K562 (cell line): ENCODE measurements at regions not wholly inside any gene's neighbourhood (a gene's known extent, or its start where the extent isn't known, plus 50 kb on each side); places are given as distances from the start of the nearest gene placed in this dataset.

Experiments
- ATAC-seq: fragments of 200-7000 bp; cut with Tn5 transposase; 3 replicates; pipeline ENCODE4 v1.9.1; 2020; ENCODE audit warnings: moderate library complexity
- BruUV-seq: library from RNA; stranded (reverse); fragments of 400-500 nt; replicated peaks from 2 replicates; lab custom pipeline; 2021; lab: Mats Ljungman, UMichigan
- CTCF ChIA-PET: fragments of 300-600 bp; formaldehyde crosslinking; extraction: SDS; loops from one replicate; lab custom pipeline; 2021; ENCODE audit warnings: low intra/inter-chr PET ratio; lab: Yijun Ruan, JAX
- POLR2A ChIA-PET: fragments of 300-600, 350-650 bp; sonication (Branson Sonifier 250); formaldehyde crosslinking; extraction: SDS; loops from one replicate; lab custom pipeline; 2021; ENCODE audit warnings: antibody characterized with exemption, inconsistent platforms; lab: Yijun Ruan, JAX
- DNase-seq, 4 experiments: peaks; one replicate each; pipeline versions ENCODE4 v3.0.0 to v3.0.0-alpha.2; 2011 to 2018; ENCODE audit warnings: low spot score in 3 of 4, mixed read lengths in 3 of 4; ENCODE audit errors: extremely low read depth in 1 of 4
- FAIRE-seq: peaks from 2 replicates; lab custom pipeline; 2011; peaks lifted over from hg19 to GRCh38; lab: Jason Lieb, UNC
- H2AFZ ChIP-seq: 2 replicates; pipeline ENCODE4 v1.6.0; 2011; ENCODE audit warnings: low read depth, low read length, control low read depth, inconsistent platforms
- H3K27ac ChIP-seq: fragments of 200-600 bp; 3 replicates; pipeline ENCODE4 v1.8.0; 2011; ENCODE audit warnings: low read depth, mild to moderate bottlenecking, control low read depth, inconsistent platforms, low read length, moderate library complexity, mixed read lengths; ENCODE audit errors: extremely low read depth
- H3K27me3 ChIP-seq, 2 experiments: fragments of 300-600 bp in 1 of 2; 2 replicates in 1 of 2; 3 replicates in 1 of 2; pipeline versions ENCODE4 v1.6.0 to v1.8.0; 2011; ENCODE audit warnings: inconsistent platforms in 2 of 2, low read length in 2 of 2, mild to moderate bottlenecking in 1 of 2, mixed read lengths in 1 of 2, moderate library complexity in 1 of 2; ENCODE audit not compliant: control insufficient read depth in 2 of 2, insufficient read depth in 2 of 2
- H3K36me3 ChIP-seq: fragments of 300-600 bp; 3 replicates; pipeline ENCODE4 v1.8.0; 2011; ENCODE audit warnings: mild to moderate bottlenecking, low read length, inconsistent platforms; ENCODE audit not compliant: control insufficient read depth, insufficient read depth
- H3K4me1 ChIP-seq, 2 experiments: fragments of 200-600 bp in 1 of 2; replicated peaks in 1 of 2; 2 replicates in 1 of 2; 3 replicates in 1 of 2; pipeline versions ENCODE4 v1.5.1 to v1.8.0; 2011; ENCODE audit warnings: inconsistent platforms in 2 of 2, low read length in 2 of 2, mild to moderate bottlenecking in 1 of 2, mixed read lengths in 1 of 2, moderate library complexity in 1 of 2; ENCODE audit not compliant: control insufficient read depth in 2 of 2, insufficient read depth in 2 of 2
- H3K4me2 ChIP-seq: 2 replicates; pipeline ENCODE4 v1.6.1; 2011; ENCODE audit warnings: low read length, control low read depth, inconsistent platforms, mixed read lengths; ENCODE audit not compliant: insufficient read depth
- H3K4me3 ChIP-seq: fragments of 200-600 bp; sonication (generic), shearing (Covaris generic); 2 replicates; pipeline ENCODE4 v1.5.1; 2016; ENCODE audit warnings: control low read depth, inconsistent platforms
- H3K79me2 ChIP-seq: fragments of 200-600 bp; 3 replicates; pipeline ENCODE4 v1.8.0; 2011; ENCODE audit warnings: low read length, inconsistent platforms; ENCODE audit not compliant: control insufficient read depth, insufficient read depth
- H3K9ac ChIP-seq, 2 experiments: 2 replicates each; pipeline versions ENCODE4 v1.6.0 to v1.6.1; 2011; ENCODE audit warnings: low read depth in 2 of 2, low read length in 2 of 2, control low read depth in 1 of 2, inconsistent platforms in 1 of 2, mild to moderate bottlenecking in 1 of 2, mixed read lengths in 1 of 2; ENCODE audit not compliant: insufficient read depth in 1 of 2
- H3K9me1 ChIP-seq: one replicate; pipeline ENCODE4 v1.6.0; 2011; ENCODE audit warnings: inconsistent platforms, mild to moderate bottlenecking, low read length, moderate library complexity; ENCODE audit not compliant: control insufficient read depth, insufficient read depth
- H3K9me3 ChIP-seq: replicated peaks from 2 replicates; pipeline ENCODE4 v1.5.1; 2011; ENCODE audit warnings: low read depth, low read length, inconsistent platforms; ENCODE audit not compliant: control insufficient read depth, insufficient read depth
- H4K20me1 ChIP-seq: replicated peaks from 2 replicates; pipeline ENCODE4 v1.6.1; 2011; ENCODE audit warnings: low read length, inconsistent platforms, mixed read lengths; ENCODE audit not compliant: control insufficient read depth, insufficient read depth
- ARID1B ChIP-seq: fragments of 450-650 bp; IDR thresholded peaks from 2 replicates; pipeline ENCODE4 v1.6.1; 2016; ENCODE audit warnings: antibody characterized with exemption, mild to moderate bottlenecking, inconsistent platforms
- MEF2D ChIP-seq: conservative IDR thresholded peaks from 2 replicates; pipeline ENCODE4 v1.6.1; 2016; ENCODE audit warnings: low read depth, missing genetic modification characterization, missing compliant biosample characterization
- MEIS2 ChIP-seq: fragments of 450-650 bp; IDR thresholded peaks from 2 replicates; pipeline ENCODE4 v1.6.1; 2014; ENCODE audit warnings: mild to moderate bottlenecking; ENCODE audit not compliant: partially characterized antibody
- TAF1 ChIP-seq: IDR thresholded peaks from 2 replicates; pipeline ENCODE4 v1.6.1; 2011; ENCODE audit warnings: mild to moderate bottlenecking, low read length, moderate library complexity; ENCODE audit not compliant: insufficient read depth, control insufficient read depth, severe bottlenecking; ENCODE audit errors: extremely low read depth
- TOE1 ChIP-seq, 2 experiments: fragments of 450-650 bp in 1 of 2; sonication (generic) in 1 of 2; formaldehyde crosslinking in 1 of 2; IDR thresholded peaks; 2 replicates each; pipeline versions ENCODE4 v1.7.1 to v1.8.0; 2016 to 2022; ENCODE audit warnings: borderline replicate concordance in 2 of 2, mild to moderate bottlenecking in 2 of 2, antibody characterized with exemption in 1 of 2, inconsistent platforms in 1 of 2, low read depth in 1 of 2, missing genetic modification reagents in 1 of 2, moderate library complexity in 1 of 2
- ZBTB1 ChIP-seq: sonication (generic); formaldehyde crosslinking; IDR thresholded peaks from 2 replicates; pipeline ENCODE4 v1.8.1; 2023; ENCODE audit warnings: missing genetic modification reagents, low read depth, mild to moderate bottlenecking, borderline replicate concordance
- ZNF239 ChIP-seq: fragments of 250-450 bp; sonication (Bioruptor Pico); IDR thresholded peaks from 2 replicates; pipeline ENCODE4 v1.4.0; 2020; ENCODE audit warnings: mild to moderate bottlenecking
- ZNF431 ChIP-seq: sonication (generic); formaldehyde crosslinking; IDR thresholded peaks from 2 replicates; pipeline ENCODE4 v1.8.0; 2022; ENCODE audit warnings: mild to moderate bottlenecking, missing genetic modification reagents
- ZNF707 ChIP-seq: fragments of 250-450 bp; sonication (Bioruptor Pico); conservative IDR thresholded peaks from 2 replicates; pipeline ENCODE4 v1.8.0; 2022; ENCODE audit warnings: inconsistent platforms, mild to moderate bottlenecking, moderate library complexity
- ZNF830 ChIP-seq: fragments of 250-450 bp; sonication (Bioruptor Pico); IDR thresholded peaks from 2 replicates; pipeline ENCODE4 v1.5.0; 2021; ENCODE audit warnings: mild to moderate bottlenecking
- WGBS: fragments of 100-300 bp; shearing (Covaris generic); methylation state at CpG from one replicate; pipeline ENCODE4 v1.1.6; 2016; ENCODE audit warnings: low coverage, mixed read lengths; ENCODE audit not compliant: insufficient coverage; ENCODE audit errors: missing lambda C conversion rate; 5-methylcytosine and 5-hydroxymethylcytosine counted together
- in situ Hi-C: fragments of 300-500 bp; cut with MboI; formaldehyde crosslinking; loops from 4 replicates; pipeline ENCODE4 v1.15.0; 2018; ENCODE audit warnings: inconsistent platforms, mixed read lengths
- intact Hi-C: fragments of 100-400 bp; cut with micrococcal nuclease; formaldehyde crosslinking; loops from 2 replicates; pipeline ENCODE4 v1.14.2; 2022
- TF ChIP-seq, protein P1 (sequence below): fragments of 250-450 bp; sonication (Bioruptor Pico); IDR thresholded peaks from 2 replicates; pipeline ENCODE4 v1.9.0; 2021; ENCODE audit warnings: mild to moderate bottlenecking
- TF ChIP-seq, protein P2 (sequence below): sonication (generic); formaldehyde crosslinking; IDR thresholded peaks from 2 replicates; pipeline ENCODE4 v1.9.0; 2022; ENCODE audit warnings: mild to moderate bottlenecking, missing genetic modification reagents
- TF ChIP-seq, protein P3 (sequence below): sonication (generic); formaldehyde crosslinking; IDR thresholded peaks from 2 replicates; pipeline ENCODE4 v1.5.0; 2020; ENCODE audit warnings: missing genetic modification reagents

DNA sequence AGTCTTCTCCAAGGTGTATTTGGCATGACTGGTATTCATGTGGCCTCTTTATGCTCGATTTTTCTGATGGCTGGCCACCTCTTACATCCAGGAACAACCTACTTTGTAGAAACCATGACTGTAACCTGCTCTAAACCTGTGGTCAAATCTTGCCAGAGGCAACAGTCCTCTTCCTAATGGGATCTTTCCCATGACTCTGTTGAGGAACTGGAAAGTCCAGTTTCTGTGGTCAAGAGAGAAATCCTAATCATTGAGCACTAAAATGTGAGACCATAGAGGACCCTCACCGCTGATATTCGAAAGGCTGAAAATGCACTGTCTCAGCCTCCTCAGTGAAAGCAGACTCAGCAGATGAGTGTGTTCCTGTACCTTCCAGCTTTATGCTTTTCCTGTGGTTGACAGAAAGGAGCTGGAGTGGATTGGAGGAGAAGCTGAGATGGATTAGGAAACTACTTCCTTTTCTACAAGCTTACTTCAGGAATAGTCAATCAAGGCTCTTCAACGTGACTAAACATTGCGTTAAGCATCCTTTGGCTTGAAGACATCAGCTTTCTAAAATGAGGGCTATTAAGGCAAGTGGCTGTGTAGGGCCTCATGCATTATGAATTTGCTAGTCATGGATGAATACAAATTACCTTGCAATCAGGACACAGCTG lies 69.7 kb upstream of the DAPK1 start:
- no peak for ATAC-seq
- H3K4me1 ChIP-seq = no peaks in the 10 kb centered on the region
- in situ Hi-C loops = no loop called here
- POLR2A ChIA-PET = interaction anchor here (0.6 kb wide), 1 partner anchor 41 kb away, joined by 3 read pairs; no protein-coding TSS in a partner anchor
- TF ChIP-seq, protein P1, sequence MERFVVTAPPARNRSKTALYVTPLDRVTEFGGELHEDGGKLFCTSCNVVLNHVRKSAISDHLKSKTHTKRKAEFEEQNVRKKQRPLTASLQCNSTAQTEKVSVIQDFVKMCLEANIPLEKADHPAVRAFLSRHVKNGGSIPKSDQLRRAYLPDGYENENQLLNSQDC (CRISPR knock-in tag) = no peak
- no peak for TF ChIP-seq ZNF830 (CRISPR knock-in tag)
- TF ChIP-seq ZBTB1 = no peak
- TF ChIP-seq, all 486 proteins: peak for 0
- 46% methylated on average over 4 of the region's 5 CpGs for WGBS
- H4K20me1 ChIP-seq = no peaks in the 10 kb centered on the region
- DNase-seq (no peak), FAIRE-seq (no peak)
- no peaks in the 10 kb centered on the region for H3K79me2 ChIP-seq
- no peak overlapping the region for H3K27ac ChIP-seq
- H3K4me2 ChIP-seq = no peak overlapping the region
- CTCF ChIA-PET = no interaction called here
- H3K9me3 ChIP-seq = no peaks in the 10 kb centered on the region; the same call in 1 of the 2 replicates
- no peaks in the 10 kb centered on the region for H3K27me3 ChIP-seq
- intact Hi-C loops = no loop called here
- H2AFZ ChIP-seq = no peak overlapping the region
- H3K4me3 ChIP-seq = no peak overlapping the region
- H3K9ac ChIP-seq = no peak overlapping the region
- no TSS peak for BruUV-seq
- H3K9me1 ChIP-seq = no peaks in the 10 kb centered on the region
- H3K36me3 ChIP-seq = no peaks in the 10 kb centered on the region

DNA sequence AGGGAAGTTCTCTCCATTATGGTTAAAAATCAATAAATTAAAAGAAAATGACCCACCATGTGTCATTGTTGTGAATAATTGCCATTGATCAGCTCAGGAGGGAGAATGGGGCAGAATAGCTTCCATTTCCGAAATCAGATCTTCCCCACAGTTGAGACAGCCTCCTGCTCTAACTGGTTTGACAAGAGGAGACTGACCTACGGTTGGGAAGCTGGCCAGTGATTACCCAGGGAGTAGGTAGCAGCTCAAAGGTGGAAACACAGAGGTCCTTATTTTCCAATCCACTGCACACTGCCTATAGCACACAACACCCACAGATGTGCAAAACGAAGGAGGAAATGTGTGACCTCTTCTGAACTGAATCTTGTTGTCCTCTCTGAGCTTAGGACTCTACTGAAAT lies 69.0 kb upstream of the DAPK1 start:
- in situ Hi-C loops (no loop called here), intact Hi-C loops (no loop called here)
- ATAC-seq (no peak), FAIRE-seq (no peak), DNase-seq (no peak)
- Histone ChIP-seq H3K4me2 (no peak overlapping the region), H3K9ac (no peak overlapping the region), H3K27ac (no peak overlapping the region), H3K36me3 (no peaks in the 10 kb centered on the region), H3K4me1 (no peaks in the 10 kb centered on the region), H2AFZ (no peak overlapping the region), H4K20me1 (no peaks in the 10 kb centered on the region), H3K4me3 (no peak overlapping the region), H3K27me3 (no peaks in the 10 kb centered on the region), H3K79me2 (no peaks in the 10 kb centered on the region), H3K9me1 (no peaks in the 10 kb centered on the region), H3K9me3 (no peaks in the 10 kb centered on the region; the same call in 1 of the 2 replicates)
- ChIA-PET CTCF (no interaction called here), POLR2A (no interaction called here)
- TF ChIP-seq ARID1B (no peak), ZNF707 (CRISPR knock-in tag) (no peak), MEIS2 (no peak), ZNF431 (no peak), ZNF239 (no peak), MEF2D (no peak), TOE1 (IDR thresholded peaks at IDR 0.05; ENCODE audit: borderline replicate concordance) (no peak), TOE1 (CRISPR knock-in tag; IDR thresholded peaks at IDR 0.05; ENCODE audit: borderline replicate concordance, low read depth) (no peak), TAF1 (no peak)
- TF ChIP-seq, protein P2, sequence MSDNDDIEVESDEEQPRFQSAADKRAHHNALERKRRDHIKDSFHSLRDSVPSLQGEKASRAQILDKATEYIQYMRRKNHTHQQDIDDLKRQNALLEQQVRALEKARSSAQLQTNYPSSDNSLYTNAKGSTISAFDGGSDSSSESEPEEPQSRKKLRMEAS (CRISPR knock-in tag) = no peak
- TF ChIP-seq, protein P3, sequence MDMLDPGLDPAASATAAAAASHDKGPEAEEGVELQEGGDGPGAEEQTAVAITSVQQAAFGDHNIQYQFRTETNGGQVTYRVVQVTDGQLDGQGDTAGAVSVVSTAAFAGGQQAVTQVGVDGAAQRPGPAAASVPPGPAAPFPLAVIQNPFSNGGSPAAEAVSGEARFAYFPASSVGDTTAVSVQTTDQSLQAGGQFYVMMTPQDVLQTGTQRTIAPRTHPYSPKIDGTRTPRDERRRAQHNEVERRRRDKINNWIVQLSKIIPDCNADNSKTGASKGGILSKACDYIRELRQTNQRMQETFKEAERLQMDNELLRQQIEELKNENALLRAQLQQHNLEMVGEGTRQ (CRISPR knock-in tag) = no peak
- BruUV-seq = no TSS peak
- 24% methylated on average over 3 of the region's 3 CpGs for WGBS
